ENCODE measurements at regions not wholly inside any gene's neighbourhood (a gene's known extent, or its start where the extent isn't known, plus 50 kb on each side); places are given as distances from the start of the nearest gene placed in this dataset.

GRCh38 chr15:75140080-75140879 lies 61.4 kb upstream of the C15orf39 start:
- H3K36me3 Mint-ChIP-seq (ENCODE audit: low read depth): no peaks in the 10 kb centered on the region
- H3K27ac Mint-ChIP-seq: no peak overlapping the region
- intact Hi-C loops (cut with micrococcal nuclease): no loop called here
- H3K9me3 Mint-ChIP-seq: peaks cover 17% of the 10 kb centered on the region
- no peak for DNase-seq
- H3K4me1 Mint-ChIP-seq: peaks cover 3% of the 10 kb centered on the region
- H3K4me3 Mint-ChIP-seq: no peak overlapping the region
- H3K27me3 Mint-ChIP-seq: peaks cover 8% of the 10 kb centered on the region

- Mint-ChIP-seq H3K4me3 (no peak overlapping the region), H3K4me1 (peaks cover 3% of the 10 kb centered on the region), H3K27me3 (no peaks in the 10 kb centered on the region), H3K9me3 (peaks cover 17% of the 10 kb centered on the region), H3K36me3 (ENCODE audit: low read depth) (no peaks in the 10 kb centered on the region), H3K27ac (no peak overlapping the region)
- DNase-seq: no peak
- intact Hi-C loops (cut with micrococcal nuclease): no loop called here
Measured at GRCh38 chr15:75142499-75142898, 59.2 kb upstream of the C15orf39 start.

GRCh38 chr15:75143738-75144334 lies 57.8 kb upstream of the C15orf39 start:
- no peaks in the 10 kb centered on the region for H3K4me1 Mint-ChIP-seq
- H3K27me3 Mint-ChIP-seq: no peaks in the 10 kb centered on the region
- peaks cover 17% of the 10 kb centered on the region for H3K9me3 Mint-ChIP-seq
- no peaks in the 10 kb centered on the region for H3K36me3 Mint-ChIP-seq (ENCODE audit: low read depth)
- no peak for DNase-seq
- intact Hi-C loops (cut with micrococcal nuclease): no loop called here
- no peak overlapping the region for H3K27ac Mint-ChIP-seq
- H3K4me3 Mint-ChIP-seq: no peak overlapping the region

GRCh38 chr15:75145027-75145841 lies 56.4 kb upstream of the C15orf39 start:
- no peaks in the 10 kb centered on the region for H3K27me3 Mint-ChIP-seq
- peaks cover 6% of the 10 kb centered on the region for H3K4me1 Mint-ChIP-seq
- peaks cover 13% of the 10 kb centered on the region for H3K9me3 Mint-ChIP-seq
- no peak overlapping the region for H3K27ac Mint-ChIP-seq
- no peak for DNase-seq
- H3K4me3 Mint-ChIP-seq: no peak overlapping the region
- intact Hi-C loops (cut with micrococcal nuclease): no loop called here
- no peaks in the 10 kb centered on the region for H3K36me3 Mint-ChIP-seq (ENCODE audit: low read depth)

- Mint-ChIP-seq H3K36me3 (ENCODE audit: low read depth) (no peaks in the 10 kb centered on the region), H3K4me1 (peaks cover 14% of the 10 kb centered on the region), H3K27me3 (no peaks in the 10 kb centered on the region), H3K27ac (no peak overlapping the region), H3K9me3 (peaks cover 3% of the 10 kb centered on the region), H3K4me3 (no peak overlapping the region)
- intact Hi-C loops (cut with micrococcal nuclease): no loop called here
- no peak for DNase-seq
Measured at GRCh38 chr15:75148280-75148679, 53.4 kb upstream of the C15orf39 start.

GRCh38 chr15:75149867-75150709 lies 51.6 kb upstream of the C15orf39 start:
- no peak overlapping the region for H3K27ac Mint-ChIP-seq
- H3K4me1 Mint-ChIP-seq: peaks cover 23% of the 10 kb centered on the region
- H3K27me3 Mint-ChIP-seq: no peaks in the 10 kb centered on the region
- intact Hi-C loops (cut with micrococcal nuclease): loop anchor here (5.0 kb wide), 1 partner anchor 37 kb away; no protein-coding TSS in a partner anchor
- no peak overlapping the region for H3K4me3 Mint-ChIP-seq
- peaks cover 3% of the 10 kb centered on the region for H3K9me3 Mint-ChIP-seq
- no peak for DNase-seq
- H3K36me3 Mint-ChIP-seq (ENCODE audit: low read depth): no peaks in the 10 kb centered on the region

GRCh38 chr15:75151214-75152128 lies 50.2 kb upstream of the C15orf39 start:
- intact Hi-C loops (cut with micrococcal nuclease): loop anchor here (5.0 kb wide), 1 partner anchor 36 kb away; no protein-coding TSS in a partner anchor
- Mint-ChIP-seq H3K36me3 (ENCODE audit: low read depth) (no peaks in the 10 kb centered on the region), H3K4me3 (no peak overlapping the region), H3K4me1 (peaks cover 23% of the 10 kb centered on the region), H3K27me3 (no peaks in the 10 kb centered on the region), H3K9me3 (peaks cover 3% of the 10 kb centered on the region), H3K27ac (no peak overlapping the region)
- no peak for DNase-seq
